NB4 (cell line): ENCODE measurements at regions not wholly inside any gene's neighbourhood (a gene's known extent, or its start where the extent isn't known, plus 50 kb on each side); places are given as distances from the start of the nearest gene placed in this dataset.

ENCODE experiments used
- MYC ChIP-seq: IDR thresholded peaks from 2 replicates; pipeline ENCODE4 v1.6.1; 2011; ENCODE audit warnings: low read depth, low read length
- POLR2A ChIP-seq: IDR thresholded peaks from 2 replicates; pipeline ENCODE4 v1.6.1; 2011; ENCODE audit warnings: mild to moderate bottlenecking; ENCODE audit not compliant: insufficient read length; ENCODE audit errors: extremely low read depth
- TF ChIP-seq, protein P1 (sequence below): IDR thresholded peaks from one replicate; pipeline ENCODE4 v1.5.1; 2012; ENCODE audit warnings: low read depth, low read length
- TF ChIP-seq, protein P2 (sequence below): IDR thresholded peaks from 2 replicates; pipeline ENCODE4 v1.6.1; 2011; ENCODE audit warnings: low read depth, low read length

GRCh38 chr15:53158995-53159394 is 368.9 kb upstream of the ONECUT1 start:
- TF ChIP-seq, protein P1, sequence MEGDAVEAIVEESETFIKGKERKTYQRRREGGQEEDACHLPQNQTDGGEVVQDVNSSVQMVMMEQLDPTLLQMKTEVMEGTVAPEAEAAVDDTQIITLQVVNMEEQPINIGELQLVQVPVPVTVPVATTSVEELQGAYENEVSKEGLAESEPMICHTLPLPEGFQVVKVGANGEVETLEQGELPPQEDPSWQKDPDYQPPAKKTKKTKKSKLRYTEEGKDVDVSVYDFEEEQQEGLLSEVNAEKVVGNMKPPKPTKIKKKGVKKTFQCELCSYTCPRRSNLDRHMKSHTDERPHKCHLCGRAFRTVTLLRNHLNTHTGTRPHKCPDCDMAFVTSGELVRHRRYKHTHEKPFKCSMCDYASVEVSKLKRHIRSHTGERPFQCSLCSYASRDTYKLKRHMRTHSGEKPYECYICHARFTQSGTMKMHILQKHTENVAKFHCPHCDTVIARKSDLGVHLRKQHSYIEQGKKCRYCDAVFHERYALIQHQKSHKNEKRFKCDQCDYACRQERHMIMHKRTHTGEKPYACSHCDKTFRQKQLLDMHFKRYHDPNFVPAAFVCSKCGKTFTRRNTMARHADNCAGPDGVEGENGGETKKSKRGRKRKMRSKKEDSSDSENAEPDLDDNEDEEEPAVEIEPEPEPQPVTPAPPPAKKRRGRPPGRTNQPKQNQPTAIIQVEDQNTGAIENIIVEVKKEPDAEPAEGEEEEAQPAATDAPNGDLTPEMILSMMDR = no peak
- no peak for TF ChIP-seq MYC
- TF ChIP-seq POLR2A = no peak
- TF ChIP-seq, protein P2, sequence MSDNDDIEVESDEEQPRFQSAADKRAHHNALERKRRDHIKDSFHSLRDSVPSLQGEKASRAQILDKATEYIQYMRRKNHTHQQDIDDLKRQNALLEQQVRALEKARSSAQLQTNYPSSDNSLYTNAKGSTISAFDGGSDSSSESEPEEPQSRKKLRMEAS = no peak
